ENCODE measurements at regions not wholly inside any gene's neighbourhood (a gene's known extent, or its start where the extent isn't known, plus 50 kb on each side); places are given as distances from the start of the nearest gene placed in this dataset.
A peak's percentile ranks its signal among the peaks of the same experiment; 100 is the strongest.

DNA sequence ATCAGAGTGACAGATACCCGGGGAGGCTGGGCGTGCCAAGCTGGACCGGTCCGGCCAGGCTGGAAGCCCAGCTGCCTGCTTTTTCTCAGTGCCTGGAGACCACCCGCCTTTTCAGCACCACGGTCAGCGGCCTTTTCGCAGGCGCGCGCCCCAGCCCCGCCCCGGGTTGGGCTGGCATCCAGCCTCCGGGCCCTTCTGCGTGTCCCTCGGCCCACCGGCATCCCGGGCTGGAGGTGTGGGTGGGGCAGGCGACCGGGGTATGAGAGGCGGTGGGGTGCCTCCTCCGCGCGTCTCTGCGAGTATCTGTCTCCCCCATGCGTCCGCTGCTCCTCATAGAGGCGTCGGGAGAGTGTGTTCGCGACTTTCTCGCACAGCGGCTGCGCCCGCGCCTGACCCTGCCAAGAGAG lies 102.5 kb downstream of the MRM1 start:
- no peak overlapping the region for H3K27ac ChIP-seq (ENCODE audit: low read length, poor library complexity, severe bottlenecking)
- no peaks in the 10 kb centered on the region for H3K36me3 ChIP-seq (ENCODE audit: control insufficient read depth in 1 of 2, insufficient read depth in 2 of 2, low read depth in 1 of 2, low read length in 2 of 2)
- no peaks in the 10 kb centered on the region for H3K79me1 ChIP-seq (replicated peaks; ENCODE audit: low read length, poor library complexity, severe bottlenecking)
- H3K14ac ChIP-seq (ENCODE audit: low read length in 2 of 2): no peak overlapping the region
- no peak overlapping the region for H3K4ac ChIP-seq (ENCODE audit: low read depth in 1 of 2, low read length in 2 of 2)
- H3K27me3 ChIP-seq (ENCODE audit: control insufficient read depth in 1 of 2, insufficient read depth in 1 of 2, low read length in 2 of 2): peaks cover 61 to 65% of the 10 kb centered on the region in 2 experiments
- H3K23ac ChIP-seq (ENCODE audit: low read length in 2 of 2): no peak overlapping the region
- no peak overlapping the region for H3K4me3 ChIP-seq (ENCODE audit: insufficient read depth in 1 of 2, low read depth in 1 of 2, low read length in 2 of 2)
- H3K4me1 ChIP-seq (ENCODE audit: control insufficient read depth, insufficient read depth, low read depth, low read length): peaks cover 6% of the 10 kb centered on the region
- no peak overlapping the region for H4K8ac ChIP-seq (ENCODE audit: low read length)
- H3K9ac ChIP-seq (ENCODE audit: low read length): no peak overlapping the region
- no peak overlapping the region for H2BK120ac ChIP-seq (ENCODE audit: low read depth, low read length)
- H4K91ac ChIP-seq (ENCODE audit: low read length): no peak overlapping the region
- DNase-seq: peak; percentile 42
- no peak overlapping the region for H3K18ac ChIP-seq (ENCODE audit: low read depth in 1 of 2, low read length in 2 of 2)
- no peak overlapping the region for H2BK15ac ChIP-seq (ENCODE audit: low read depth, poor library complexity, severe bottlenecking)
- WGBS: 13% methylated on average over 35 of the region's 36 CpGs
- no peak overlapping the region for H2BK5ac ChIP-seq (ENCODE audit: low read depth, low read length, poor library complexity, severe bottlenecking)
- no peak overlapping the region for H2BK12ac ChIP-seq (ENCODE audit: low read length in 2 of 2)
- no peak overlapping the region for H2AFZ ChIP-seq (ENCODE audit: low read depth, low read length)
- H3K9me3 ChIP-seq (ENCODE audit: control insufficient read depth, low read length): no peaks in the 10 kb centered on the region
- H3K4me2 ChIP-seq (ENCODE audit: low read length, poor library complexity, severe bottlenecking): peak overlapping the region; percentile 66
- H2AK5ac ChIP-seq (ENCODE audit: low read length, severe bottlenecking): no peak overlapping the region

DNA sequence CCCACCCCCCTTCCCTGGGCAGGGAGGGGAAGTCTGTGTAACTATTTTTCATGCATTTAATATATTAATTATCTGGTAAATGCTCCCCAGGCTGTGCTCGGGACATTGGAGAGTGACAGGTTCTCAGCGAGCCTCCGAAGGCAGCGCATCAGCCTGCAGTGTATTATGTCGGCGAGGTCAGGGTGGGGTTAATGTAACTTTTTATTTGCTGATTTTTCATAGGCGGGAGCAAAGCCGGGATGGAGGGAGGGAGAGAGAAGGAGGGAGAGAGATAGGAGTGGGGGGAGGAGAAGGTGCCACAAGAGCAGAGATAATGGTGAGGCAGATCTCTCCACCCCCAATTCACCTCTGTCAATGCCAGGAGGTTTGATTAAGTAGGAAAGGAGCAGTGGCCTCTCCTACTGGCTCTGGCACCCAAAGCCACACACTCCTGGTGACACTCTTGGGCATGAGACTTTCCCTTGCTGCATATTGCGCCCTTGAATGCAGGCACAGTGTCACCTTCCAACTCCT lies 104.0 kb downstream of the MRM1 start:
- no peak overlapping the region for H4K8ac ChIP-seq (ENCODE audit: low read length)
- no peaks in the 10 kb centered on the region for H3K36me3 ChIP-seq (ENCODE audit: control insufficient read depth in 1 of 2, insufficient read depth in 2 of 2, low read depth in 1 of 2, low read length in 2 of 2)
- DNase-seq: no peak
- H2BK15ac ChIP-seq (ENCODE audit: low read depth, poor library complexity, severe bottlenecking): no peak overlapping the region
- H2AFZ ChIP-seq (ENCODE audit: low read depth, low read length): no peak overlapping the region
- no peak overlapping the region for H3K23ac ChIP-seq (ENCODE audit: low read length in 2 of 2)
- WGBS: 61% methylated on average over 9 of the region's 9 CpGs
- no peak overlapping the region for H4K91ac ChIP-seq (ENCODE audit: low read length)
- H3K9me3 ChIP-seq (ENCODE audit: control insufficient read depth, low read length): no peaks in the 10 kb centered on the region
- H3K4me2 ChIP-seq (ENCODE audit: low read length, poor library complexity, severe bottlenecking): no peak overlapping the region
- H2BK12ac ChIP-seq (ENCODE audit: low read length in 2 of 2): no peak overlapping the region
- H2BK120ac ChIP-seq (ENCODE audit: low read depth, low read length): no peak overlapping the region
- peaks cover 49 to 52% of the 10 kb centered on the region in 2 experiments for H3K27me3 ChIP-seq (ENCODE audit: control insufficient read depth in 1 of 2, insufficient read depth in 1 of 2, low read length in 2 of 2)
- no peak overlapping the region for H3K9ac ChIP-seq (ENCODE audit: low read length)
- no peak overlapping the region for H3K4ac ChIP-seq (ENCODE audit: low read depth in 1 of 2, low read length in 2 of 2)
- no peak overlapping the region for H3K18ac ChIP-seq (ENCODE audit: low read depth in 1 of 2, low read length in 2 of 2)
- no peak overlapping the region for H3K14ac ChIP-seq (ENCODE audit: low read length in 2 of 2)
- no peak overlapping the region for H3K4me3 ChIP-seq (ENCODE audit: insufficient read depth in 1 of 2, low read depth in 1 of 2, low read length in 2 of 2)
- no peak overlapping the region for H2BK5ac ChIP-seq (ENCODE audit: low read depth, low read length, poor library complexity, severe bottlenecking)
- H3K79me1 ChIP-seq (replicated peaks; ENCODE audit: low read length, poor library complexity, severe bottlenecking): no peaks in the 10 kb centered on the region
- H3K4me1 ChIP-seq (ENCODE audit: control insufficient read depth, insufficient read depth, low read depth, low read length): peaks cover 6% of the 10 kb centered on the region
- H3K27ac ChIP-seq (ENCODE audit: low read length, poor library complexity, severe bottlenecking): no peak overlapping the region
- H2AK5ac ChIP-seq (ENCODE audit: low read length, severe bottlenecking): no peak overlapping the region

DNA sequence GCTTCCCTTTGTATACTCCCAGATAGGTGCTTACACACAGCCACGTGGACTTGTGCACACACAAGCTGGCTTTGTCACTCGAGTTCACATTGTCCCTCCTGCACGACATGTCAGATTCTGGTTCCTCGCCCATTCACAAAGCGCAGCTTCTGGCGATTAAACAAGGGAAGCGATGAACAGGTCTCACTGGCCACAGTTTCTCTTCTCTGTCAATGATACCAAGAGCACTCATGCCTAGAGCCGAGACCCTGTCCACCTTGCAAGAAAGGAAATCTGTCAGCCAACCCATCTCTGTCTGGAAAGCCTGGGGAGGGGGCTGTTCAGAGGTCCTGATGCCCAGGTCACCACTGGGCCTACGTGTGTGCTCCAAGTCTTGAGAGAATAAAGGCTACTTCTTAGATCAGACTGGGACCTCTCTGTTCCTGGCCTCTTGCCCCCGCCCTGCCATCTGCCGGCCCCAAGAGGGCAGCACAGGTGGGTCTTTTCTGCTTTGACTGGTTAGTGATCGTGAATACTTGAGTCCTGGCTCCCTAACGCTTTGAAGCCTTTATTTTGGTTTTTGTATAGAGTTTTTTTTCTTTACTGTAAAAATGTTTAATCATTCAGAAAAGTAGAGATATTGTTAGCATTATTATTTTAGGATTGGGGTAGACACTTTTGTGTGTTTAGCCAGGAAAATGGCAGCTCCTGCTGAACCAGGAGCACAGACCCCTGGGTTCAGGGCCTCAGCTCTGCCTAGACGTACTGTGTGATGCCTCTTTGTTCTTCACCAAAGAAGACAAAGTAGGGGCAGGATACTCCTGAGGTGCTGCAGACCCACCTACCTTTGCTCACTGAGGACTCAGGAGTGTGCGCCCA lies 104.7 kb downstream of the MRM1 start:
- Histone ChIP-seq H3K27me3 (ENCODE audit: control insufficient read depth in 1 of 2, insufficient read depth in 1 of 2, low read length in 2 of 2) (peaks cover 49 to 51% of the 10 kb centered on the region in 2 experiments), H3K27ac (ENCODE audit: low read length, poor library complexity, severe bottlenecking) (no peak overlapping the region), H4K8ac (ENCODE audit: low read length) (no peak overlapping the region), H2BK5ac (ENCODE audit: low read depth, low read length, poor library complexity, severe bottlenecking) (no peak overlapping the region), H2BK12ac (ENCODE audit: low read length in 2 of 2) (no peak overlapping the region), H3K36me3 (ENCODE audit: control insufficient read depth in 1 of 2, insufficient read depth in 2 of 2, low read depth in 1 of 2, low read length in 2 of 2) (no peaks in the 10 kb centered on the region), H3K4me3 (ENCODE audit: insufficient read depth in 1 of 2, low read depth in 1 of 2, low read length in 2 of 2) (no peak overlapping the region), H3K18ac (ENCODE audit: low read depth in 1 of 2, low read length in 2 of 2) (no peak overlapping the region), H4K91ac (ENCODE audit: low read length) (no peak overlapping the region), H3K4me2 (ENCODE audit: low read length, poor library complexity, severe bottlenecking) (no peak overlapping the region), H2BK15ac (ENCODE audit: low read depth, poor library complexity, severe bottlenecking) (no peak overlapping the region), H3K9me3 (ENCODE audit: control insufficient read depth, low read length) (no peaks in the 10 kb centered on the region), H3K14ac (ENCODE audit: low read length in 2 of 2) (no peak overlapping the region), H2AK5ac (ENCODE audit: low read length, severe bottlenecking) (no peak overlapping the region), H3K23ac (ENCODE audit: low read length in 2 of 2) (no peak overlapping the region), H3K4me1 (ENCODE audit: control insufficient read depth, insufficient read depth, low read depth, low read length) (peaks cover 6% of the 10 kb centered on the region), H2BK120ac (ENCODE audit: low read depth, low read length) (no peak overlapping the region), H3K79me1 (replicated peaks; ENCODE audit: low read length, poor library complexity, severe bottlenecking) (no peaks in the 10 kb centered on the region), H3K9ac (ENCODE audit: low read length) (no peak overlapping the region), H3K4ac (ENCODE audit: low read depth in 1 of 2, low read length in 2 of 2) (no peak overlapping the region), H2AFZ (ENCODE audit: low read depth, low read length) (no peak overlapping the region)
- 57% methylated on average over 14 of the region's 15 CpGs for WGBS
- DNase-seq: peak; percentile 18

DNA sequence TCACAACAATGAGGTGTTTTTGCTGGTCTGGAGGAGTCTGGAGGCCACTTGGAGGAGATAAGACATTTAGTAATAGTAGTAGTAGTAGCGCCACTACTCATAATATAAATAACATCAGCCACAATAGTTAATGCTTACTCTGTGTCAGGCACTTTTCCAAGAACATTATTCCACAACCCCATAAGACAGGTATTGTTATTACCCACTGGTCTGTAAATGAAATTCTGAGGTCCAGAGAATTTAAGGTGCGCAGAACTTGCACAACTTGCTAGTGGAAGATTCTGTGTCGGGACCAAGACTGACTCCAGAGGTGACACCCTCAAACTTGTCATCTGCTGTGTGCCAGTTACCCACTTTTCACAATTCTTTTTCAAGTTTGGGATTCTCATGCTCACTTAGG lies 106.5 kb downstream of the MRM1 start:
- H3K9me3 ChIP-seq (ENCODE audit: control insufficient read depth, low read length): no peaks in the 10 kb centered on the region
- H3K4ac ChIP-seq (ENCODE audit: low read depth in 1 of 2, low read length in 2 of 2): no peak overlapping the region
- no peaks in the 10 kb centered on the region for H3K79me1 ChIP-seq (replicated peaks; ENCODE audit: low read length, poor library complexity, severe bottlenecking)
- H2BK12ac ChIP-seq (ENCODE audit: low read length in 2 of 2): no peak overlapping the region
- 100% methylated on average over 2 of the region's 3 CpGs for WGBS
- no peak overlapping the region for H4K91ac ChIP-seq (ENCODE audit: low read length)
- H3K27me3 ChIP-seq (ENCODE audit: control insufficient read depth in 1 of 2, insufficient read depth in 1 of 2, low read length in 2 of 2): peaks cover 48 to 53% of the 10 kb centered on the region in 2 experiments
- H3K4me3 ChIP-seq (ENCODE audit: insufficient read depth in 1 of 2, low read depth in 1 of 2, low read length in 2 of 2): no peak overlapping the region
- H3K4me2 ChIP-seq (ENCODE audit: low read length, poor library complexity, severe bottlenecking): no peak overlapping the region
- peaks cover 6% of the 10 kb centered on the region for H3K4me1 ChIP-seq (ENCODE audit: control insufficient read depth, insufficient read depth, low read depth, low read length)
- no peak overlapping the region for H3K14ac ChIP-seq (ENCODE audit: low read length in 2 of 2)
- H2BK15ac ChIP-seq (ENCODE audit: low read depth, poor library complexity, severe bottlenecking): no peak overlapping the region
- H2BK120ac ChIP-seq (ENCODE audit: low read depth, low read length): no peak overlapping the region
- H3K27ac ChIP-seq (ENCODE audit: low read length, poor library complexity, severe bottlenecking): no peak overlapping the region
- no peak overlapping the region for H2AFZ ChIP-seq (ENCODE audit: low read depth, low read length)
- no peak overlapping the region for H4K8ac ChIP-seq (ENCODE audit: low read length)
- no peak overlapping the region for H3K9ac ChIP-seq (ENCODE audit: low read length)
- H3K23ac ChIP-seq (ENCODE audit: low read length in 2 of 2): no peak overlapping the region
- no peak overlapping the region for H2BK5ac ChIP-seq (ENCODE audit: low read depth, low read length, poor library complexity, severe bottlenecking)
- no peak overlapping the region for H2AK5ac ChIP-seq (ENCODE audit: low read length, severe bottlenecking)
- no peak for DNase-seq
- H3K18ac ChIP-seq (ENCODE audit: low read depth in 1 of 2, low read length in 2 of 2): no peak overlapping the region
- H3K36me3 ChIP-seq (ENCODE audit: control insufficient read depth in 1 of 2, insufficient read depth in 2 of 2, low read depth in 1 of 2, low read length in 2 of 2): no peaks in the 10 kb centered on the region
